KMS-11 (cell line): ENCODE measurements at regions not wholly inside any gene's neighbourhood (a gene's known extent, or its start where the extent isn't known, plus 50 kb on each side); places are given as distances from the start of the nearest gene placed in this dataset.

Experiments
- H2AFZ ChIP-seq: fragments of 200-600 bp; sonication (generic); 2 replicates; pipeline ENCODE4 v1.6.1; 2016; ENCODE audit warnings: antibody characterized with exemption, mixed run types, low read depth
- H3K27ac ChIP-seq: fragments of 200-600 bp; sonication (generic); 2 replicates; pipeline ENCODE4 v1.6.1; 2016; ENCODE audit warnings: mild to moderate bottlenecking, mixed run types
- H3K27me3 ChIP-seq: fragments of 200-600 bp; sonication (generic); 2 replicates; pipeline ENCODE4 v1.6.1; 2017; ENCODE audit warnings: mild to moderate bottlenecking, low read depth, mixed run types, moderate library complexity; ENCODE audit not compliant: insufficient read depth
- H3K36me3 ChIP-seq: fragments of 200-600 bp; sonication (generic); 2 replicates; pipeline ENCODE4 v1.6.1; 2017; ENCODE audit warnings: mild to moderate bottlenecking, mixed run types; ENCODE audit not compliant: insufficient read depth
- H3K4me1 ChIP-seq: fragments of 200-600 bp; sonication (generic); 2 replicates; pipeline ENCODE4 v1.6.1; 2016; ENCODE audit warnings: mild to moderate bottlenecking, low read depth, mixed run types; ENCODE audit not compliant: poor library complexity, severe bottlenecking
- H3K4me2 ChIP-seq: fragments of 200-600 bp; sonication (generic); 2 replicates; pipeline ENCODE4 v1.7.0; 2016; ENCODE audit warnings: mild to moderate bottlenecking, mixed run types
- H3K4me3 ChIP-seq: fragments of 200-600 bp; sonication (generic); IDR thresholded peaks from 2 replicates; pipeline ENCODE4 v1.6.1; 2017; ENCODE audit warnings: low read depth, low read length, mixed read lengths; ENCODE audit not compliant: insufficient read depth
- H3K79me2 ChIP-seq: fragments of 200-600 bp; sonication (generic); 2 replicates; pipeline ENCODE4 v1.6.1; 2016; ENCODE audit warnings: low read depth, mixed run types; ENCODE audit not compliant: insufficient read depth
- H3K9ac ChIP-seq: fragments of 200-600 bp; sonication (generic); 2 replicates; pipeline ENCODE4 v1.6.1; 2016; ENCODE audit warnings: mild to moderate bottlenecking, mixed run types
- H4K20me1 ChIP-seq: fragments of 200-600 bp; sonication (generic); 2 replicates; pipeline ENCODE4 v1.6.1; 2016; ENCODE audit warnings: mild to moderate bottlenecking, mixed run types; ENCODE audit not compliant: insufficient read depth
- TF ChIP-seq, protein P1 (sequence below): fragments of 200-600 bp; sonication (generic); conservative IDR thresholded peaks from 2 replicates; pipeline ENCODE4 v1.6.1; 2017; ENCODE audit warnings: low read depth, mild to moderate bottlenecking, antibody characterized with exemption, low read length, moderate library complexity, mixed read lengths

- TF ChIP-seq, protein P1, sequence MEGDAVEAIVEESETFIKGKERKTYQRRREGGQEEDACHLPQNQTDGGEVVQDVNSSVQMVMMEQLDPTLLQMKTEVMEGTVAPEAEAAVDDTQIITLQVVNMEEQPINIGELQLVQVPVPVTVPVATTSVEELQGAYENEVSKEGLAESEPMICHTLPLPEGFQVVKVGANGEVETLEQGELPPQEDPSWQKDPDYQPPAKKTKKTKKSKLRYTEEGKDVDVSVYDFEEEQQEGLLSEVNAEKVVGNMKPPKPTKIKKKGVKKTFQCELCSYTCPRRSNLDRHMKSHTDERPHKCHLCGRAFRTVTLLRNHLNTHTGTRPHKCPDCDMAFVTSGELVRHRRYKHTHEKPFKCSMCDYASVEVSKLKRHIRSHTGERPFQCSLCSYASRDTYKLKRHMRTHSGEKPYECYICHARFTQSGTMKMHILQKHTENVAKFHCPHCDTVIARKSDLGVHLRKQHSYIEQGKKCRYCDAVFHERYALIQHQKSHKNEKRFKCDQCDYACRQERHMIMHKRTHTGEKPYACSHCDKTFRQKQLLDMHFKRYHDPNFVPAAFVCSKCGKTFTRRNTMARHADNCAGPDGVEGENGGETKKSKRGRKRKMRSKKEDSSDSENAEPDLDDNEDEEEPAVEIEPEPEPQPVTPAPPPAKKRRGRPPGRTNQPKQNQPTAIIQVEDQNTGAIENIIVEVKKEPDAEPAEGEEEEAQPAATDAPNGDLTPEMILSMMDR, result no peak
- Histone ChIP-seq H3K27ac (no peak overlapping the region), H3K36me3 (no peaks in the 10 kb centered on the region), H2AFZ (no peak overlapping the region), H3K27me3 (no peaks in the 10 kb centered on the region), H3K4me3 (no peak overlapping the region), H3K4me2 (no peak overlapping the region), H4K20me1 (no peaks in the 10 kb centered on the region), H3K9ac (no peak overlapping the region), H3K79me2 (no peaks in the 10 kb centered on the region), H3K4me1 (peaks cover 19% of the 10 kb centered on the region)
Measured at GRCh38 chr12:123061441-123062205, 81.1 kb downstream of the ARL6IP4 start.

DNA sequence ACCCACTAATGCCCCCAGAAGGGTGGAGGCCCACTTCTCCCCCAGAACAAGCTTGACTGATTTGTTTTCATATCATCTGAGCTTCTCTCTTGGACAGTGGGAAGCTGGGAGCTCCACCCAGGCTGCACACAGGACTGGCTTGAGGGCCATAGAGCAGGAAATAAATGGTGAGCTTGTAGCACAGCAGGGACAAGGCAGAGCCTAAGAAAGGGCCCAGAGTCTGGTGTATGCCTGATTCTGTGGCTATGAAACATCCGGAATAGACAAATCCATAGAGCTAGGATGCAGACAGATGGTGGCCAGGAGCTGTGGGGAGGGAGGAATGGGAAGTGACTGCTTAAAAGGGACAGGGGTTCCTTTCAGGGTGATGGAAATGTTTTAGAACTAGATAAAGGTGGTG is 79.0 kb downstream of the ARL6IP4 start:
- H3K4me3 ChIP-seq, result no peak overlapping the region
- H3K4me1 ChIP-seq, result peaks cover 19% of the 10 kb centered on the region
- no peak overlapping the region for H3K27ac ChIP-seq
- no peaks in the 10 kb centered on the region for H3K79me2 ChIP-seq
- no peaks in the 10 kb centered on the region for H3K27me3 ChIP-seq
- H3K9ac ChIP-seq, result no peak overlapping the region
- TF ChIP-seq, protein P1, result no peak
- H3K36me3 ChIP-seq, result no peaks in the 10 kb centered on the region
- H4K20me1 ChIP-seq, result no peaks in the 10 kb centered on the region
- no peak overlapping the region for H2AFZ ChIP-seq
- H3K4me2 ChIP-seq, result no peak overlapping the region

- no peak overlapping the region for H3K4me3 ChIP-seq
- H3K27ac ChIP-seq, result no peak overlapping the region
- H3K9ac ChIP-seq, result no peak overlapping the region
- no peaks in the 10 kb centered on the region for H3K27me3 ChIP-seq
- peaks cover 19% of the 10 kb centered on the region for H3K4me1 ChIP-seq
- H3K79me2 ChIP-seq, result no peaks in the 10 kb centered on the region
- H3K4me2 ChIP-seq, result no peak overlapping the region
- H4K20me1 ChIP-seq, result no peaks in the 10 kb centered on the region
- H3K36me3 ChIP-seq, result no peaks in the 10 kb centered on the region
- TF ChIP-seq, protein P1, result no peak
- H2AFZ ChIP-seq, result no peak overlapping the region
Measured at GRCh38 chr12:123058980-123059379, 78.5 kb downstream of the ARL6IP4 start.

GRCh38 chr12:123058481-123058880 is 78.0 kb downstream of the ARL6IP4 start:
- H2AFZ ChIP-seq, result no peak overlapping the region
- H3K4me2 ChIP-seq, result no peak overlapping the region
- no peak overlapping the region for H3K27ac ChIP-seq
- no peaks in the 10 kb centered on the region for H3K36me3 ChIP-seq
- H3K4me1 ChIP-seq, result peaks cover 16% of the 10 kb centered on the region
- TF ChIP-seq, protein P1, result no peak
- no peaks in the 10 kb centered on the region for H3K79me2 ChIP-seq
- no peaks in the 10 kb centered on the region for H3K27me3 ChIP-seq
- H3K4me3 ChIP-seq, result no peak overlapping the region
- H3K9ac ChIP-seq, result no peak overlapping the region
- no peaks in the 10 kb centered on the region for H4K20me1 ChIP-seq
